Sigmoid colon (tissue), 6 donors: ENCODE measurements at regions not wholly inside any gene's neighbourhood (a gene's known extent, or its start where the extent isn't known, plus 50 kb on each side); places are given as distances from the start of the nearest gene placed in this dataset.

Experiments used
- DNase-seq: peaks from one replicate; pipeline ENCODE4 v3.0.0-alpha.2; 2019
- H3K27ac ChIP-seq, 4 donors: fragments of 200-600 bp; sonication (generic); one replicate each; pipeline ENCODE4 v1.5.1; 2016 to 2019; ENCODE audit warnings: mild to moderate bottlenecking in 1 of 4
- H3K27me3 ChIP-seq, 3 donors: fragments of 200-600 bp; sonication (generic); one replicate each; pipeline ENCODE4 v1.5.1; 2019; ENCODE audit warnings: mild to moderate bottlenecking in 1 of 3
- H3K36me3 ChIP-seq, 4 donors: fragments of 200-600 bp; sonication (generic); one replicate each; pipeline ENCODE4 v1.5.1; 2016 to 2019
- H3K4me1 ChIP-seq, 4 donors: fragments of 200-600 bp; sonication (generic); one replicate each; pipeline ENCODE4 v1.5.1; 2017 to 2019
- H3K4me3 ChIP-seq, 4 donors: fragments of 200-600 bp; sonication (generic); one replicate each; pipeline ENCODE4 v1.5.1; 2017 to 2019; ENCODE audit warnings: mild to moderate bottlenecking in 2 of 4, moderate library complexity in 1 of 4
- H3K9me3 ChIP-seq, 4 donors: fragments of 200-600 bp in 3 of 4; sonication (generic) in 3 of 4; one replicate each; pipeline versions ENCODE4 v1.5.1 to v1.6.1; 2013 to 2019
- CTCF ChIP-seq, 4 experiments: fragments of 450-650 bp in 3 of 4; fragments of 200-600 bp in 1 of 4; IDR thresholded peaks; one replicate each; pipeline ENCODE4 v1.5.1; 2016 to 2019; ENCODE audit warnings: antibody characterized with exemption in 4 of 4, mild to moderate bottlenecking in 3 of 4, moderate library complexity in 2 of 4
- EP300 ChIP-seq, 4 donors: sonication (generic); formaldehyde crosslinking; IDR thresholded peaks; one replicate each; pipeline ENCODE4 v1.6.1; 2017; ENCODE audit warnings: antibody characterized with exemption in 4 of 4
- POLR2A ChIP-seq, 2 donors: fragments of 450-650 bp; IDR thresholded peaks; one replicate each; pipeline ENCODE4 v1.6.1; 2016; ENCODE audit warnings: antibody characterized with exemption in 2 of 2, mild to moderate bottlenecking in 2 of 2, moderate library complexity in 2 of 2
- POLR2AphosphoS5 ChIP-seq, 4 donors: sonication (generic); formaldehyde crosslinking; IDR thresholded peaks; one replicate each; pipeline ENCODE4 v1.6.1; 2017; ENCODE audit warnings: antibody characterized with exemption in 4 of 4
- WGBS, 2 donors: extraction: QIAGEN DNeasy Blood & Tissue Kit; methylation state at CpG; one replicate each; pipeline ENCODE4 v1.1.7; 2013; 5-methylcytosine and 5-hydroxymethylcytosine counted together
- intact Hi-C: fragments of 100-400 bp; cut with DNase I; formaldehyde crosslinking; loops from one replicate; pipeline ENCODE4 v1.15.1; 2023
- donor health status: healthy with polysubstance abuse.
- donor health status: healthy.

- no peak overlapping the region for H3K4me3 ChIP-seq
- TF ChIP-seq CTCF (IDR thresholded peaks at IDR 0.05) = no peak
- no peak for TF ChIP-seq EP300 (IDR thresholded peaks at IDR 0.05)
- TF ChIP-seq POLR2AphosphoS5 (IDR thresholded peaks at IDR 0.05) = no peak
- TF ChIP-seq POLR2A (IDR thresholded peaks at IDR 0.05) = no peak
- DNase-seq = no peak
- H3K27me3 ChIP-seq = no peaks in the 10 kb centered on the region
- WGBS, 2 donors = 19 to 67% methylated on average over 1 of the region's 1 CpG
- intact Hi-C loops = no loop called here
- H3K9me3 ChIP-seq = no peaks in the 10 kb centered on the region
- no peaks in the 10 kb centered on the region for H3K36me3 ChIP-seq
- no peaks in the 10 kb centered on the region for H3K4me1 ChIP-seq
- no peak overlapping the region for H3K27ac ChIP-seq
Measured at GRCh38 chr6:140281767-140282166, 907.3 kb upstream of the CITED2 start.

- no peaks in the 10 kb centered on the region for H3K4me1 ChIP-seq
Measured at GRCh38 chr6:140281236-140281635, 906.8 kb upstream of the CITED2 start.

GRCh38 chr6:140276719-140277118, 902.3 kb upstream of the CITED2 start:
- intact Hi-C loops = no loop called here
- Histone ChIP-seq H3K36me3 (no peaks in the 10 kb centered on the region), H3K4me3 (no peak overlapping the region), H3K27me3 (no peaks in the 10 kb centered on the region), H3K27ac (no peak overlapping the region), H3K9me3 (no peaks in the 10 kb centered on the region), H3K4me1 (peaks cover 0 to 6% (median 0%) of the 10 kb centered on the region in 4 donors)
- TF ChIP-seq CTCF (IDR thresholded peaks at IDR 0.05) = no peak
- no peak for TF ChIP-seq POLR2AphosphoS5 (IDR thresholded peaks at IDR 0.05)
- no peak for TF ChIP-seq EP300 (IDR thresholded peaks at IDR 0.05)
- TF ChIP-seq POLR2A (IDR thresholded peaks at IDR 0.05) = no peak
- 87% methylated on average over 1 of the region's 1 CpG for whole genome bisulfite sequencing, 2 donors
- DNase-seq = no peak

More at GRCh38 chr6:140281236-140281635, 906.8 kb upstream of the CITED2 start:
- H3K9me3 ChIP-seq = no peaks in the 10 kb centered on the region
- H3K27me3 ChIP-seq = no peaks in the 10 kb centered on the region
- TF ChIP-seq EP300 (IDR thresholded peaks at IDR 0.05) = no peak
- TF ChIP-seq POLR2AphosphoS5 (IDR thresholded peaks at IDR 0.05) = no peak
- TF ChIP-seq CTCF (IDR thresholded peaks at IDR 0.05) = no peak
- TF ChIP-seq POLR2A (IDR thresholded peaks at IDR 0.05) = no peak
- H3K36me3 ChIP-seq = no peaks in the 10 kb centered on the region
- intact Hi-C loops = no loop called here
- WGBS, 2 donors = 24 to 73% methylated on average over 2 of the region's 2 CpGs
- no peak overlapping the region for H3K4me3 ChIP-seq
- no peak overlapping the region for H3K27ac ChIP-seq
- no peak for DNase-seq

- H3K4me3 ChIP-seq = no peak overlapping the region
- TF ChIP-seq EP300 (IDR thresholded peaks at IDR 0.05) = no peak
- TF ChIP-seq POLR2A (IDR thresholded peaks at IDR 0.05) = no peak
- TF ChIP-seq POLR2AphosphoS5 (IDR thresholded peaks at IDR 0.05) = no peak
- TF ChIP-seq CTCF (IDR thresholded peaks at IDR 0.05) = no peak
- 95 to 97% methylated on average over 1 of the region's 1 CpG for WGBS, 2 donors
Measured at GRCh38 chr6:140276133-140276532, 901.7 kb upstream of the CITED2 start.

GRCh38 chr6:140275725-140276124, 901.3 kb upstream of the CITED2 start:
- intact Hi-C loops = no loop called here
- Histone ChIP-seq H3K4me1 (peaks cover 0 to 6% (median 0%) of the 10 kb centered on the region in 4 donors), H3K36me3 (no peaks in the 10 kb centered on the region), H3K9me3 (no peaks in the 10 kb centered on the region), H3K27ac (no peak overlapping the region), H3K27me3 (no peaks in the 10 kb centered on the region), H3K4me3 (no peak overlapping the region)
- TF ChIP-seq POLR2A (IDR thresholded peaks at IDR 0.05) = no peak
- TF ChIP-seq CTCF (IDR thresholded peaks at IDR 0.05) = no peak
- no peak for TF ChIP-seq POLR2AphosphoS5 (IDR thresholded peaks at IDR 0.05)
- no peak for TF ChIP-seq EP300 (IDR thresholded peaks at IDR 0.05)
- no peak for DNase-seq

More at GRCh38 chr6:140276133-140276532, 901.7 kb upstream of the CITED2 start:
- intact Hi-C loops = no loop called here
- no peak for DNase-seq
- H3K27me3 ChIP-seq = no peaks in the 10 kb centered on the region
- H3K36me3 ChIP-seq = no peaks in the 10 kb centered on the region
- no peak overlapping the region for H3K27ac ChIP-seq
- peaks cover 0 to 6% (median 0%) of the 10 kb centered on the region in 4 donors for H3K4me1 ChIP-seq
- no peaks in the 10 kb centered on the region for H3K9me3 ChIP-seq
